NCI-H524 (cell line): ENCODE measurements at regions not wholly inside any gene's neighbourhood (a gene's known extent, or its start where the extent isn't known, plus 50 kb on each side); places are given as distances from the start of the nearest gene placed in this dataset.
"Not testable (repeated sequence)": the region's sequence is repeated elsewhere in the genome, so short reads cannot be mapped to it uniquely, and the experiment has no call there.

Experiments used
- DNase-seq, 2 experiments: peaks; one replicate each; lab custom pipeline; 2025; lab: John Stamatoyannopoulos, UW

- no peak for DNase-seq
These were observed 459.8 kb downstream of the IRS2 start for GRCh38 chr13:109326601-109327000.

- no peak for DNase-seq
These were observed 463.0 kb downstream of the IRS2 start for GRCh38 chr13:109323338-109323737.

- no peak for DNase-seq
These were observed 467.3 kb downstream of the IRS2 start for GRCh38 chr13:109318945-109319590.

GRCh38 chr13:109315481-109315880 is 470.9 kb downstream of the IRS2 start:
- no peak for DNase-seq

GRCh38 chr13:109314101-109314500 is 472.3 kb downstream of the IRS2 start:
- DNase-seq, result peak in 1 of 2 experiments; percentile 10

- no peak for DNase-seq
These were observed 474.0 kb downstream of the IRS2 start for GRCh38 chr13:109312399-109312798.

GRCh38 chr13:109311431-109311976 is 474.9 kb downstream of the IRS2 start:
- DNase-seq, result not testable (repeated sequence)

- DNase-seq, result no peak
These were observed 476.6 kb downstream of the IRS2 start for GRCh38 chr13:109309625-109310363.

GRCh38 chr13:109307027-109307426 is 479.4 kb downstream of the IRS2 start:
- DNase-seq, result no peak

- peak; percentile 97 to 99 for DNase-seq
These were observed 484.7 kb downstream of the IRS2 start for GRCh38 chr13:109301726-109302125.

- peak in 1 of 2 experiments; percentile 57 for DNase-seq
These were observed 485.1 kb downstream of the IRS2 start for GRCh38 chr13:109301276-109301675.

- DNase-seq, result no peak
These were observed 488.8 kb downstream of the IRS2 start for GRCh38 chr13:109297628-109298027.

GRCh38 chr13:109293166-109293565 is 493.2 kb downstream of the IRS2 start:
- DNase-seq, result no peak

GRCh38 chr13:109288151-109288709 is 498.2 kb downstream of the IRS2 start:
- no peak for DNase-seq

GRCh38 chr13:109287553-109287952 is 498.8 kb downstream of the IRS2 start:
- DNase-seq, result no peak

GRCh38 chr13:109285586-109285985 is 500.8 kb downstream of the IRS2 start:
- DNase-seq, result no peak

- DNase-seq, result no peak
These were observed 504.3 kb downstream of the IRS2 start for GRCh38 chr13:109281903-109282635.

GRCh38 chr13:109281017-109281902 is 505.1 kb downstream of the IRS2 start:
- DNase-seq, result peak in 1 of 2 experiments; percentile 69

- no peak for DNase-seq
These were observed 510.1 kb downstream of the IRS2 start for GRCh38 chr13:109276261-109276660.

- peak in 1 of 2 experiments; percentile 6 for DNase-seq
These were observed 510.5 kb downstream of the IRS2 start for GRCh38 chr13:109275852-109276251.

- no peak for DNase-seq
These were observed 511.1 kb downstream of the IRS2 start for GRCh38 chr13:109275139-109275745.
